ENCODE measurements at regions not wholly inside any gene's neighbourhood (a gene's known extent, or its start where the extent isn't known, plus 50 kb on each side); places are given as distances from the start of the nearest gene placed in this dataset.

GRCh38 chr5:17357504-17357903, 140.1 kb downstream of the BASP1 start:
- no peak for TF ChIP-seq CTCF (IDR thresholded peaks at IDR 0.05; ENCODE audit: extremely low read depth in 1 of 2, insufficient read depth in 1 of 2, low read depth in 1 of 2, low read length in 2 of 2)
- no peak for TF ChIP-seq POLR2A (IDR thresholded peaks at IDR 0.05; ENCODE audit: low read depth, low read length)
- TF ChIP-seq MYC (IDR thresholded peaks at IDR 0.05; ENCODE audit: low read depth, low read length) = no peak
- no peak for TF ChIP-seq EZH2 (IDR thresholded peaks at IDR 0.05; ENCODE audit: borderline replicate concordance, low read depth, low read length, severe bottlenecking)
- no peak for TF ChIP-seq MAX (IDR thresholded peaks at IDR 0.05; ENCODE audit: insufficient read depth, insufficient read length)
- TF ChIP-seq POLR2AphosphoS5 (IDR thresholded peaks at IDR 0.05; ENCODE audit: insufficient read depth, low read depth, low read length) = no peak
- TF ChIP-seq JUN (IDR thresholded peaks at IDR 0.05; ENCODE audit: borderline replicate concordance, insufficient read depth, insufficient read length, low read depth) = no peak
- no peak for TF ChIP-seq GATA2 (IDR thresholded peaks at IDR 0.05; ENCODE audit: insufficient read depth, insufficient read length, low read depth, low read length)
